Gastrocnemius medialis (tissue), 4 donors: ENCODE measurements at regions not wholly inside any gene's neighbourhood (a gene's known extent, or its start where the extent isn't known, plus 50 kb on each side); places are given as distances from the start of the nearest gene placed in this dataset.

Experiments
- ATAC-seq, 2 donors: fragments of 150-250 bp; one replicate each; pipeline ENCODE4 v1.9.1; 2016
- DNase-seq, 2 donors: peaks; one replicate each; pipeline ENCODE4 v3.0.0-alpha.2; 2019
- H3K27ac ChIP-seq, 4 donors: fragments of 200-600 bp; sonication (generic); 1 replicate in 1 of 4; 2 replicates in 3 of 4; pipeline ENCODE4 v1.5.1; 2016 to 2018; ENCODE audit warnings: mild to moderate bottlenecking in 2 of 4, moderate library complexity in 1 of 4
- H3K27me3 ChIP-seq, 3 donors: fragments of 200-600 bp; sonication (generic) in 2 of 3; 1 replicate in 1 of 3; 2 replicates in 2 of 3; pipeline versions ENCODE4 v1.5.1 to v1.6.0; 2016 to 2019; ENCODE audit warnings: mild to moderate bottlenecking in 1 of 3, moderate library complexity in 1 of 3
- H3K36me3 ChIP-seq, 2 donors: fragments of 200-600 bp; sonication (generic) in 1 of 2; one replicate each; pipeline ENCODE4 v1.5.1; 2017 to 2018
- H3K4me1 ChIP-seq, 2 donors: fragments of 200-600 bp; sonication (generic) in 1 of 2; one replicate each; pipeline ENCODE4 v1.5.1; 2016 to 2017; ENCODE audit warnings: mild to moderate bottlenecking in 2 of 2
- H3K4me3 ChIP-seq, 4 donors: fragments of 200-600 bp; sonication (generic) in 3 of 4; 1 replicate in 1 of 4; 2 replicates in 3 of 4; pipeline ENCODE4 v1.5.1; 2016 to 2019; ENCODE audit warnings: mild to moderate bottlenecking in 2 of 4
- H3K9me3 ChIP-seq, 3 donors: fragments of 200-600 bp; sonication (generic) in 2 of 3; 1 replicate in 1 of 3; 2 replicates in 2 of 3; pipeline ENCODE4 v1.5.1; 2016 to 2019
- POLR2A ChIP-seq, 2 donors: fragments of 450-650 bp; IDR thresholded peaks; one replicate each; pipeline ENCODE4 v1.6.1; 2017; ENCODE audit warnings: antibody characterized with exemption in 2 of 2, mild to moderate bottlenecking in 2 of 2, moderate library complexity in 2 of 2
- in situ Hi-C, 4 donors: fragments of 200-750 bp; cut with MboI; loops; one replicate each; pipeline versions ENCODE4 v1.15.0 to v1.8.0; 2017; ENCODE audit warnings: low sequenced_read_pairs in 4 of 4
- intact Hi-C: fragments of 100-400 bp; cut with DNase I; formaldehyde crosslinking; loops from one replicate; pipeline ENCODE4 v1.15.1; 2023; ENCODE audit warnings: low total_unique reads
- TF ChIP-seq, protein P1 (sequence below), 5 experiments: fragments of 450-650 bp in 3 of 5; fragments of 200-600 bp in 2 of 5; sonication (generic) in 2 of 5; IDR thresholded peaks in 4 of 5; conservative IDR thresholded peaks in 1 of 5; 1 replicate in 4 of 5; 2 replicates in 1 of 5; pipeline ENCODE4 v1.5.1; 2016 to 2019; ENCODE audit warnings: antibody characterized with exemption in 5 of 5, mild to moderate bottlenecking in 3 of 5, moderate library complexity in 3 of 5

DNA sequence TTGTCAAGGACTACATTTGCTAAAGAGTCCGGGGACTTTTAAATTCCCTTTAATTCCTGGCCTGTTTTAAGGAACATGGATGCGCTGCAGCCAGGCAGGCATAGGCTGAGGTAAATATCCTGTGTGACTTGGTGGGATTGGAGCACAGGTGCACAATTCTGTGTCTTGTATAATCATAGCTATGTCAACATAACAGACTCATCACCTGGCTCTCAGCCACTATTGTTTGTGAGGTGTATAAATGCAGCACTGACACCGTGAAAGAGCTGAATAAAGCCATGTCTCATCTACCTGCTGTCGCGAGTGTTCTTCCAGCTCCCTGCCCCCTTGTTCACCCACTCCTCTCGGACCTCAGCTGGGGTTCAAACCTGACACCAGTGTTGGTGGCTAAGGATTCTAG, 109.7 kb downstream of the MFSD1 start:
- in situ Hi-C loops (no loop called here), intact Hi-C loops (no loop called here)
- no peak for TF ChIP-seq POLR2A (IDR thresholded peaks at IDR 0.05)
- TF ChIP-seq, protein P1, sequence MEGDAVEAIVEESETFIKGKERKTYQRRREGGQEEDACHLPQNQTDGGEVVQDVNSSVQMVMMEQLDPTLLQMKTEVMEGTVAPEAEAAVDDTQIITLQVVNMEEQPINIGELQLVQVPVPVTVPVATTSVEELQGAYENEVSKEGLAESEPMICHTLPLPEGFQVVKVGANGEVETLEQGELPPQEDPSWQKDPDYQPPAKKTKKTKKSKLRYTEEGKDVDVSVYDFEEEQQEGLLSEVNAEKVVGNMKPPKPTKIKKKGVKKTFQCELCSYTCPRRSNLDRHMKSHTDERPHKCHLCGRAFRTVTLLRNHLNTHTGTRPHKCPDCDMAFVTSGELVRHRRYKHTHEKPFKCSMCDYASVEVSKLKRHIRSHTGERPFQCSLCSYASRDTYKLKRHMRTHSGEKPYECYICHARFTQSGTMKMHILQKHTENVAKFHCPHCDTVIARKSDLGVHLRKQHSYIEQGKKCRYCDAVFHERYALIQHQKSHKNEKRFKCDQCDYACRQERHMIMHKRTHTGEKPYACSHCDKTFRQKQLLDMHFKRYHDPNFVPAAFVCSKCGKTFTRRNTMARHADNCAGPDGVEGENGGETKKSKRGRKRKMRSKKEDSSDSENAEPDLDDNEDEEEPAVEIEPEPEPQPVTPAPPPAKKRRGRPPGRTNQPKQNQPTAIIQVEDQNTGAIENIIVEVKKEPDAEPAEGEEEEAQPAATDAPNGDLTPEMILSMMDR (IDR thresholded peaks at IDR 0.05 in 4 of 5, conservative IDR thresholded peaks at IDR 0.05 in 1 of 5), result no peak
- Histone ChIP-seq H3K9me3 (no peaks in the 10 kb centered on the region), H3K36me3 (no peaks in the 10 kb centered on the region), H3K4me1 (no peaks in the 10 kb centered on the region), H3K4me3 (no peak overlapping the region), H3K27me3 (no peaks in the 10 kb centered on the region), H3K27ac (no peak overlapping the region)
- ATAC-seq (no peak), DNase-seq (no peak)

DNA sequence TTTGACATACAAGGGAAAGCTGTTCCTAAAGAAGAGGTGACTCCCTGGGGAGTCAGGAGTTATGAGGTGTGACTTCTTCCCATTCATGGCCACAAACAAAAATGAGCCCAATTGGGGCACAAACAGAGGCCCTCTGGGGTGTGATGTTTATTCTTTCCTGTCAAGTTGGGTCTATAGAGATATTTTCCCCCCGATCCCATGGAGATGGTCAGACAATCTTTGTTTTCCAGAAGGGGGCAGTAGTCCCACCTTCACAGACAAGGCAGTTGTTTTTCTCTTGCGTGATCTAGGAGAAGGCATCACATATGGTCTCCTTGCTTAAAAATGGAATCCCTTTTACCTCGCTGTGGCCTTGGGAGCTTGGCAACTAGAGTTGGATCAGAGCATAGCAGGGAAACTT, 110.3 kb downstream of the MFSD1 start:
- no peak for TF ChIP-seq POLR2A (IDR thresholded peaks at IDR 0.05)
- TF ChIP-seq, protein P1 (IDR thresholded peaks at IDR 0.05 in 4 of 5, conservative IDR thresholded peaks at IDR 0.05 in 1 of 5), result no peak
- no peaks in the 10 kb centered on the region for H3K36me3 ChIP-seq
- no peaks in the 10 kb centered on the region for H3K9me3 ChIP-seq
- ATAC-seq, result no peak
- intact Hi-C loops, result no loop called here
- no peak for DNase-seq
- H3K4me3 ChIP-seq, result no peak overlapping the region
- in situ Hi-C loops, result no loop called here
- H3K4me1 ChIP-seq, result no peaks in the 10 kb centered on the region
- no peaks in the 10 kb centered on the region for H3K27me3 ChIP-seq
- H3K27ac ChIP-seq, result no peak overlapping the region

DNA sequence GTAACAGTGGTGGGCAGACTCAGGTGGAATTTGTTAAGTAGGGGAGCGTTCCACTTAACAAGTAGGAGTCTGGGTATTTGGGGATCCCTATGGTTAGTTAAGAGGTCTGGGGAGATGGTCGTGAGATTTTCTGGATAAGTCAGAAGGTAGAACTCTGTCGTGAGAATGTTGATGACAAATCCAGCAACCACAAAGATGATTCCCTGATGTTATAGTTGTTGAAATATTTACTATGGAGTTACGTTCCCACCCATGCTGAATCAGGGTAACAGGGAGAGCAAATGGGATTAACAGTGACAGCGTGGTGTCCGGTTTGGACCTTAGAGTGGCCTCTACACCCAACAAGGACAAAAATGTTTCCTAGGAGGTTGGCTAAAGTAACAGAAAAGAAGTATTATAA, 110.8 kb downstream of the MFSD1 start:
- Histone ChIP-seq H3K9me3 (no peaks in the 10 kb centered on the region), H3K4me3 (no peak overlapping the region), H3K27me3 (no peaks in the 10 kb centered on the region), H3K27ac (no peak overlapping the region), H3K36me3 (no peaks in the 10 kb centered on the region), H3K4me1 (no peaks in the 10 kb centered on the region)
- no peak for ATAC-seq
- TF ChIP-seq, protein P1 (IDR thresholded peaks at IDR 0.05 in 4 of 5, conservative IDR thresholded peaks at IDR 0.05 in 1 of 5), result no peak
- TF ChIP-seq POLR2A (IDR thresholded peaks at IDR 0.05), result no peak
- intact Hi-C loops (no loop called here), in situ Hi-C loops (no loop called here)
- no peak for DNase-seq

DNA sequence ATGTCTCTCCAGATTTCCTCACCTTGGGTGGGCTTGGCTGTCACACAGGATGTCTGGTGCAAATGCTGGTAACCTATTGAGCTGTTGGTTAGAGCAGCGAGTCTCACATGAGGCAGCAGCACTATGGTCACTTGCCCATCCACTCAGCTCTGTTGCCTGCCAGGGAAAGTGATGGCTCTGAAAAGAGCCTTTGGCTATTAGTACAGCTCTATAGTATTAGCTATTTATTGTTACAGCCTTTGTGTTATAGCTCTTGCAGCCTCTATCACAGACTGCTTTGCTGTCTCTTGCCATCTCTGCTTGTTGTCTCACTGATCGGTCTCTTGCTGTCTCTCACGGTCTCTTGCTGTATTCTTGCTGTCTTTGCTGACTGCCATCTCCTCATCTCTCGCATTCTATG, 114.3 kb downstream of the MFSD1 start:
- in situ Hi-C loops (no loop called here), intact Hi-C loops (no loop called here)
- Histone ChIP-seq H3K36me3 (no peaks in the 10 kb centered on the region), H3K4me3 (no peak overlapping the region), H3K9me3 (no peaks in the 10 kb centered on the region), H3K4me1 (no peaks in the 10 kb centered on the region), H3K27me3 (no peaks in the 10 kb centered on the region), H3K27ac (no peak overlapping the region)
- DNase-seq, result no peak
- ATAC-seq, result no peak
- TF ChIP-seq, protein P1 (IDR thresholded peaks at IDR 0.05 in 4 of 5, conservative IDR thresholded peaks at IDR 0.05 in 1 of 5), result no peak

DNA sequence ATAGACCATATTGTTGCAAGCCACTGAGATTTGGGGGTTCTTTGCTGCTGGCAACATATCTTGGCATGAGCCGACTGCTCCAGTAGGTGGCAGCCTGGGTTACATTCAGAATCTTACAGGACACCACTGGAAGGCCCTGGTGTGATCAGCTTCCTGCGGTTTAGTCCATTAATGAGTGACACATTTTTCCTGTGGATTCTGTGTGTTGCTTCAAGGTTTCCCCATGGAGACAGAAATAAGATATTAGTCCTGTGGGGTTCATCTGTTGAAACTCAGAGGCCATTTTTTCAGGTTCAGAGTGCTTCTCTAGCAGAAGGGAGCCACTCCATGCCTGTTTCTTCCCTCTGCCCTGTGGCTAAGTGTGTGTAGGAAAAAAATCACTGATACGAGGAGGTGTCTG, 116.2 kb downstream of the MFSD1 start:
- Histone ChIP-seq H3K9me3 (no peaks in the 10 kb centered on the region), H3K36me3 (no peaks in the 10 kb centered on the region), H3K4me3 (no peak overlapping the region), H3K27ac (no peak overlapping the region), H3K27me3 (no peaks in the 10 kb centered on the region), H3K4me1 (no peaks in the 10 kb centered on the region)
- no peak for DNase-seq
- intact Hi-C loops, result no loop called here
- no peak for ATAC-seq
- no peak for TF ChIP-seq POLR2A (IDR thresholded peaks at IDR 0.05)
- TF ChIP-seq, protein P1 (IDR thresholded peaks at IDR 0.05 in 4 of 5, conservative IDR thresholded peaks at IDR 0.05 in 1 of 5), result no peak
- in situ Hi-C loops, result no loop called here
